CD4-positive, alpha-beta memory T cell (primary cell): ENCODE measurements at regions not wholly inside any gene's neighbourhood (a gene's known extent, or its start where the extent isn't known, plus 50 kb on each side); places are given as distances from the start of the nearest gene placed in this dataset.

Experiments
- CTCF ChIA-PET: fragments of 350-600 bp; sonication (Branson Sonifier 250); formaldehyde crosslinking; loops from one replicate; lab custom pipeline; 2021; ENCODE audit warnings: inconsistent platforms; ENCODE audit not compliant: partially characterized antibody; lab: Charles Lee
- POLR2A ChIA-PET: fragments of 350-600 bp; sonication (Branson Sonifier 250); formaldehyde crosslinking; loops from one replicate; lab custom pipeline; 2021; ENCODE audit not compliant: partially characterized antibody; lab: Charles Lee
- DNase-seq, 5 donors: peaks; one replicate each; pipeline versions ENCODE4 v3.0.0 to v3.0.0-alpha.2; 2020 to 2022; ENCODE audit warnings: mixed read lengths in 1 of 5
- H3K27ac ChIP-seq: one replicate; pipeline ENCODE4 v1.7.0; 2013; ENCODE audit warnings: low read depth, low read length
- H3K27me3 ChIP-seq: 2 replicates; pipeline ENCODE4 v1.7.0; 2013; ENCODE audit warnings: mild to moderate bottlenecking, low read length, moderate library complexity; ENCODE audit not compliant: insufficient read depth
- H3K36me3 ChIP-seq: 2 replicates; pipeline ENCODE4 v1.7.0; 2013; ENCODE audit warnings: mild to moderate bottlenecking, low read length, moderate library complexity; ENCODE audit not compliant: insufficient read depth
- H3K4me1 ChIP-seq: 2 replicates; pipeline ENCODE4 v1.7.0; 2013; ENCODE audit warnings: mild to moderate bottlenecking, low read length, moderate library complexity; ENCODE audit not compliant: insufficient read depth
- H3K4me3 ChIP-seq, 2 donors: one replicate each; pipeline ENCODE4 v1.7.0; 2013; ENCODE audit warnings: low read length in 2 of 2, mild to moderate bottlenecking in 1 of 2
- H3K9me3 ChIP-seq, 2 donors: one replicate each; pipeline ENCODE4 v1.7.0; 2013; ENCODE audit warnings: low read length in 2 of 2, control low read depth in 1 of 2; ENCODE audit not compliant: control insufficient read depth in 1 of 2
- H3K27ac Mint-ChIP-seq, 7 donors: one replicate each; pipeline ENCODE4 v1.8.0; 2020 to 2021; ENCODE audit warnings: mixed read lengths in 7 of 7, mild to moderate bottlenecking in 6 of 7, inconsistent platforms in 3 of 7, moderate library complexity in 3 of 7
- H3K27me3 Mint-ChIP-seq, 2 donors: one replicate each; pipeline ENCODE4 v1.8.0; 2020 to 2021; ENCODE audit warnings: mixed read lengths in 2 of 2
- H3K36me3 Mint-ChIP-seq, 2 donors: one replicate each; pipeline ENCODE4 v1.8.0; 2020 to 2021; ENCODE audit warnings: mixed read lengths in 2 of 2, inconsistent platforms in 1 of 2, mild to moderate bottlenecking in 1 of 2
- H3K4me1 Mint-ChIP-seq, 4 donors: one replicate each; pipeline ENCODE4 v1.8.0; 2020 to 2021; ENCODE audit warnings: mixed read lengths in 4 of 4, mild to moderate bottlenecking in 1 of 4
- H3K4me3 Mint-ChIP-seq, 8 donors: one replicate each; pipeline ENCODE4 v1.8.0; 2020 to 2021; ENCODE audit warnings: mixed read lengths in 8 of 8, mild to moderate bottlenecking in 7 of 8, moderate library complexity in 6 of 8, inconsistent platforms in 3 of 8
- H3K9me3 Mint-ChIP-seq, 8 donors: one replicate each; pipeline ENCODE4 v1.8.0; 2020 to 2021; ENCODE audit warnings: mixed read lengths in 8 of 8, mild to moderate bottlenecking in 5 of 8, inconsistent platforms in 3 of 8, moderate library complexity in 1 of 8
- intact Hi-C: fragments of 100-400 bp; cut with micrococcal nuclease; formaldehyde crosslinking; loops from one replicate; pipeline ENCODE4 v1.15.1; 2023

- Mint-ChIP-seq H3K36me3 (no peaks in the 10 kb centered on the region), H3K4me1 (no peaks in the 10 kb centered on the region), H3K27me3 (peaks cover 4 to 10% of the 10 kb centered on the region in 2 donors), H3K9me3 (peaks cover 1 to 21% (median 13%) of the 10 kb centered on the region in 8 donors), H3K27ac (no peak overlapping the region), H3K4me3 (no peak overlapping the region)
- Histone ChIP-seq H3K27ac (no peak overlapping the region), H3K9me3 (no peaks in the 10 kb centered on the region), H3K27me3 (no peaks in the 10 kb centered on the region), H3K36me3 (no peaks in the 10 kb centered on the region), H3K4me1 (no peaks in the 10 kb centered on the region), H3K4me3 (no peak overlapping the region)
- ChIA-PET POLR2A (no interaction called here), CTCF (no interaction called here)
- intact Hi-C loops = no loop called here
- no peak for DNase-seq
Observed at GRCh38 chr12:126185025-126185424, 1119.8 kb downstream of the AACS start.

- H3K36me3 ChIP-seq = no peaks in the 10 kb centered on the region
- DNase-seq = no peak
- intact Hi-C loops = no loop called here
- H3K27ac ChIP-seq = no peak overlapping the region
- Mint-ChIP-seq H3K4me3 (no peak overlapping the region), H3K27me3 (peaks cover 6 to 14% of the 10 kb centered on the region in 2 donors), H3K9me3 (peaks cover 0 to 11% (median 2%) of the 10 kb centered on the region in 8 donors), H3K4me1 (no peaks in the 10 kb centered on the region), H3K36me3 (no peaks in the 10 kb centered on the region), H3K27ac (no peak overlapping the region)
- H3K4me1 ChIP-seq = no peaks in the 10 kb centered on the region
- no peaks in the 10 kb centered on the region for H3K9me3 ChIP-seq
- CTCF ChIA-PET = no interaction called here
- POLR2A ChIA-PET = no interaction called here
- no peak overlapping the region for H3K4me3 ChIP-seq
- H3K27me3 ChIP-seq = no peaks in the 10 kb centered on the region
Observed at GRCh38 chr12:126189856-126190255, 1124.6 kb downstream of the AACS start.

GRCh38 chr12:126191031-126191891 lies 1126.0 kb downstream of the AACS start:
- peaks cover 0 to 11% (median 3%) of the 10 kb centered on the region in 8 donors for H3K9me3 Mint-ChIP-seq
- H3K4me3 Mint-ChIP-seq = no peak overlapping the region
- Histone ChIP-seq H3K9me3 (no peaks in the 10 kb centered on the region), H3K27me3 (no peaks in the 10 kb centered on the region), H3K4me3 (no peak overlapping the region), H3K27ac (no peak overlapping the region), H3K36me3 (no peaks in the 10 kb centered on the region), H3K4me1 (no peaks in the 10 kb centered on the region)
- peak in 1 of 5 donors; percentile 14 for DNase-seq
- no peaks in the 10 kb centered on the region for H3K36me3 Mint-ChIP-seq
- H3K27me3 Mint-ChIP-seq = peaks cover 6 to 14% of the 10 kb centered on the region in 2 donors
- intact Hi-C loops = no loop called here
- no peak overlapping the region for H3K27ac Mint-ChIP-seq
- ChIA-PET CTCF (no interaction called here), POLR2A (no interaction called here)
- no peaks in the 10 kb centered on the region for H3K4me1 Mint-ChIP-seq

- CTCF ChIA-PET = no interaction called here
- H3K9me3 ChIP-seq = no peaks in the 10 kb centered on the region
- POLR2A ChIA-PET = no interaction called here
- peaks cover 6 to 14% of the 10 kb centered on the region in 2 donors for H3K27me3 Mint-ChIP-seq
- H3K36me3 Mint-ChIP-seq = no peaks in the 10 kb centered on the region
- no peaks in the 10 kb centered on the region for H3K4me1 ChIP-seq
- no peaks in the 10 kb centered on the region for H3K27me3 ChIP-seq
- H3K4me3 ChIP-seq = no peak overlapping the region
- no peak overlapping the region for H3K4me3 Mint-ChIP-seq
- H3K36me3 ChIP-seq = no peaks in the 10 kb centered on the region
- H3K27ac Mint-ChIP-seq = no peak overlapping the region
- no peaks in the 10 kb centered on the region for H3K4me1 Mint-ChIP-seq
- peaks cover 0 to 13% (median 3%) of the 10 kb centered on the region in 8 donors for H3K9me3 Mint-ChIP-seq
- H3K27ac ChIP-seq = no peak overlapping the region
- no peak for DNase-seq
- intact Hi-C loops = no loop called here
Observed at GRCh38 chr12:126191949-126192348, 1126.7 kb downstream of the AACS start.

- Mint-ChIP-seq H3K9me3 (peaks cover 0 to 13% (median 0%) of the 10 kb centered on the region in 8 donors), H3K36me3 (no peaks in the 10 kb centered on the region), H3K4me1 (no peaks in the 10 kb centered on the region), H3K27me3 (peaks cover 6 to 14% of the 10 kb centered on the region in 2 donors), H3K4me3 (no peak overlapping the region), H3K27ac (no peak overlapping the region)
- POLR2A ChIA-PET = no interaction called here
- no peaks in the 10 kb centered on the region for H3K4me1 ChIP-seq
- H3K27ac ChIP-seq = no peak overlapping the region
- no peaks in the 10 kb centered on the region for H3K36me3 ChIP-seq
- intact Hi-C loops = no loop called here
- H3K4me3 ChIP-seq = no peak overlapping the region
- H3K27me3 ChIP-seq = no peaks in the 10 kb centered on the region
- CTCF ChIA-PET = no interaction called here
- DNase-seq = no peak
- H3K9me3 ChIP-seq = no peaks in the 10 kb centered on the region
Observed at GRCh38 chr12:126193190-126193589, 1128.0 kb downstream of the AACS start.

GRCh38 chr12:126196263-126196662 lies 1131.0 kb downstream of the AACS start:
- H3K4me1 ChIP-seq = no peaks in the 10 kb centered on the region
- no peaks in the 10 kb centered on the region for H3K9me3 ChIP-seq
- Mint-ChIP-seq H3K4me1 (no peaks in the 10 kb centered on the region), H3K27me3 (peaks cover 0 to 3% of the 10 kb centered on the region in 2 donors), H3K36me3 (no peaks in the 10 kb centered on the region), H3K9me3 (peaks cover 0 to 5% (median 0%) of the 10 kb centered on the region in 8 donors), H3K4me3 (no peak overlapping the region), H3K27ac (no peak overlapping the region)
- no peaks in the 10 kb centered on the region for H3K27me3 ChIP-seq
- ChIA-PET POLR2A (no interaction called here), CTCF (no interaction called here)
- no peaks in the 10 kb centered on the region for H3K36me3 ChIP-seq
- intact Hi-C loops = no loop called here
- DNase-seq = no peak
- H3K27ac ChIP-seq = no peak overlapping the region
- no peak overlapping the region for H3K4me3 ChIP-seq

- no peak overlapping the region for H3K27ac ChIP-seq
- H3K9me3 ChIP-seq = no peaks in the 10 kb centered on the region
- H3K4me3 ChIP-seq = no peak overlapping the region
- no peak overlapping the region for H3K27ac Mint-ChIP-seq
- peaks cover 0 to 2% (median 0%) of the 10 kb centered on the region in 8 donors for H3K9me3 Mint-ChIP-seq
- H3K4me1 Mint-ChIP-seq = no peaks in the 10 kb centered on the region
- H3K36me3 ChIP-seq = no peaks in the 10 kb centered on the region
- no peaks in the 10 kb centered on the region for H3K27me3 ChIP-seq
- CTCF ChIA-PET = no interaction called here
- intact Hi-C loops = no loop called here
- no peaks in the 10 kb centered on the region for H3K4me1 ChIP-seq
- POLR2A ChIA-PET = no interaction called here
- H3K36me3 Mint-ChIP-seq = no peaks in the 10 kb centered on the region
- DNase-seq = no peak
- peaks cover 0 to 1% of the 10 kb centered on the region in 2 donors for H3K27me3 Mint-ChIP-seq
- no peak overlapping the region for H3K4me3 Mint-ChIP-seq
Observed at GRCh38 chr12:126198516-126198915, 1133.3 kb downstream of the AACS start.
